ENCODE measurements at regions not wholly inside any gene's neighbourhood (a gene's known extent, or its start where the extent isn't known, plus 50 kb on each side); places are given as distances from the start of the nearest gene placed in this dataset.

- DNase-seq (ENCODE audit: low read depth), result no peak
These were observed 786.6 kb upstream of the SOX9 start for GRCh38 chr17:71334048-71334751.

- no peak for DNase-seq (ENCODE audit: low read depth)
These were observed 785.6 kb upstream of the SOX9 start for GRCh38 chr17:71335212-71335611.

- DNase-seq (ENCODE audit: low read depth), result no peak
These were observed 782.9 kb upstream of the SOX9 start for GRCh38 chr17:71337938-71338337.

- no peak for DNase-seq (ENCODE audit: low read depth)
These were observed 782.4 kb upstream of the SOX9 start for GRCh38 chr17:71338396-71338795.

GRCh38 chr17:71339206-71339605 lies 781.6 kb upstream of the SOX9 start:
- DNase-seq (ENCODE audit: low read depth), result no peak

- DNase-seq (ENCODE audit: low read depth), result no peak
These were observed 778.1 kb upstream of the SOX9 start for GRCh38 chr17:71342737-71343136.

- no peak for DNase-seq (ENCODE audit: low read depth)
These were observed 770.8 kb upstream of the SOX9 start for GRCh38 chr17:71349908-71350600.

- DNase-seq (ENCODE audit: low read depth), result no peak
These were observed 760.5 kb upstream of the SOX9 start for GRCh38 chr17:71360301-71360700.

GRCh38 chr17:71361656-71362450 lies 759.0 kb upstream of the SOX9 start:
- no peak for DNase-seq (ENCODE audit: low read depth)

GRCh38 chr17:71363661-71364060 lies 757.2 kb upstream of the SOX9 start:
- no peak for DNase-seq (ENCODE audit: low read depth)

GRCh38 chr17:71371809-71372208 lies 749.0 kb upstream of the SOX9 start:
- no peak for DNase-seq (ENCODE audit: low read depth)

- no peak for DNase-seq (ENCODE audit: low read depth)
These were observed 744.9 kb upstream of the SOX9 start for GRCh38 chr17:71375948-71376347.

GRCh38 chr17:71376933-71377332 lies 743.9 kb upstream of the SOX9 start:
- DNase-seq (ENCODE audit: low read depth), result no peak

GRCh38 chr17:71378036-71378435 lies 742.8 kb upstream of the SOX9 start:
- no peak for DNase-seq (ENCODE audit: low read depth)

GRCh38 chr17:71378741-71379140 lies 742.1 kb upstream of the SOX9 start:
- no peak for DNase-seq (ENCODE audit: low read depth)

GRCh38 chr17:71379512-71379911 lies 741.3 kb upstream of the SOX9 start:
- DNase-seq (ENCODE audit: low read depth), result no peak

GRCh38 chr17:71380535-71380934 lies 740.3 kb upstream of the SOX9 start:
- no peak for DNase-seq (ENCODE audit: low read depth)

- no peak for DNase-seq (ENCODE audit: low read depth)
These were observed 739.9 kb upstream of the SOX9 start for GRCh38 chr17:71380936-71381335.

GRCh38 chr17:71383091-71383490 lies 737.7 kb upstream of the SOX9 start:
- DNase-seq (ENCODE audit: low read depth), result no peak

- DNase-seq (ENCODE audit: low read depth), result no peak
These were observed 733.4 kb upstream of the SOX9 start for GRCh38 chr17:71387456-71387855.

- DNase-seq (ENCODE audit: low read depth), result no peak
These were observed 727.9 kb upstream of the SOX9 start for GRCh38 chr17:71392715-71393567.

GRCh38 chr17:71395901-71396300 lies 724.9 kb upstream of the SOX9 start:
- no peak for DNase-seq (ENCODE audit: low read depth)
